PC-9 (cell line): ENCODE measurements at regions not wholly inside any gene's neighbourhood (a gene's known extent, or its start where the extent isn't known, plus 50 kb on each side); places are given as distances from the start of the nearest gene placed in this dataset.

Experiments
- CTCF ChIP-seq: fragments of 200-600 bp; sonication (generic); conservative IDR thresholded peaks from 2 replicates; pipeline ENCODE4 v1.6.1; 2017; ENCODE audit warnings: mixed run types, antibody characterized with exemption, mild to moderate bottlenecking, moderate library complexity
- EZH2 ChIP-seq: fragments of 200-600 bp; sonication (generic); IDR thresholded peaks from 2 replicates; pipeline ENCODE4 v1.8.0; 2017; ENCODE audit warnings: antibody characterized with exemption, low read depth

- TF ChIP-seq CTCF (no peak), EZH2 (no peak)
Observed at GRCh38 chr1:232363008-232363407, 266.9 kb downstream of the SIPA1L2 start.
